Liver (tissue), 8 donors: ENCODE measurements at regions not wholly inside any gene's neighbourhood (a gene's known extent, or its start where the extent isn't known, plus 50 kb on each side); places are given as distances from the start of the nearest gene placed in this dataset.
A peak's percentile ranks its signal among the peaks of the same experiment; 100 is the strongest.

Experiments
- DNase-seq: peaks from one replicate; pipeline ENCODE4 v3.0.0-alpha.2; 2017; ENCODE audit warnings: low spot score
- H3K27ac ChIP-seq, 2 donors: one replicate each; pipeline ENCODE4 v1.7.0; 2013; ENCODE audit warnings: inconsistent platforms in 2 of 2, low read length in 2 of 2, control low read depth in 1 of 2, low read depth in 1 of 2, mild to moderate bottlenecking in 1 of 2
- H3K27me3 ChIP-seq, 4 donors: one replicate each; pipeline versions ENCODE4 v1.6.1 to v1.7.0; 2013; ENCODE audit warnings: low read length in 3 of 4, inconsistent platforms in 1 of 4, mild to moderate bottlenecking in 1 of 4, moderate library complexity in 1 of 4; ENCODE audit not compliant: control insufficient read depth in 4 of 4, insufficient read depth in 4 of 4
- H3K36me3 ChIP-seq, 4 donors: one replicate each; pipeline versions ENCODE4 v1.6.1 to v1.7.0; 2013; ENCODE audit warnings: low read length in 3 of 4, mild to moderate bottlenecking in 3 of 4, low read depth in 1 of 4, moderate library complexity in 1 of 4; ENCODE audit not compliant: control insufficient read depth in 4 of 4, insufficient read depth in 3 of 4
- H3K4me1 ChIP-seq, 4 donors: one replicate each; pipeline versions ENCODE4 v1.6.1 to v1.7.0; 2013; ENCODE audit warnings: low read length in 3 of 4, mild to moderate bottlenecking in 3 of 4, moderate library complexity in 1 of 4; ENCODE audit not compliant: control insufficient read depth in 4 of 4, insufficient read depth in 4 of 4
- H3K4me3 ChIP-seq, 3 donors: one replicate each; pipeline versions ENCODE4 v1.6.1 to v1.7.0; 2013; ENCODE audit warnings: low read length in 3 of 3, control low read depth in 1 of 3, low read depth in 1 of 3, mild to moderate bottlenecking in 1 of 3
- H3K9ac ChIP-seq, 2 donors: one replicate each; pipeline ENCODE4 v1.7.0; 2013; ENCODE audit warnings: low read length in 2 of 2, mild to moderate bottlenecking in 2 of 2, moderate library complexity in 2 of 2, control low read depth in 1 of 2, low read depth in 1 of 2
- H3K9me3 ChIP-seq, 4 donors: one replicate each; pipeline versions ENCODE4 v1.6.1 to v1.7.0; 2013; ENCODE audit warnings: low read length in 3 of 4; ENCODE audit not compliant: control insufficient read depth in 4 of 4
- EGR1 ChIP-seq, 2 donors: IDR thresholded peaks; 2 replicates each; pipeline ENCODE4 v1.6.1; 2016 to 2018; ENCODE audit warnings: antibody characterized with exemption in 2 of 2, low read depth in 2 of 2
- FOXA1 ChIP-seq: IDR thresholded peaks from 2 replicates; pipeline ENCODE4 v1.6.1; 2016; ENCODE audit warnings: antibody characterized with exemption
- FOXA2 ChIP-seq: IDR thresholded peaks from 2 replicates; pipeline ENCODE4 v1.6.1; 2016; ENCODE audit warnings: antibody characterized with exemption
- GABPA ChIP-seq, 2 donors: IDR thresholded peaks in 1 of 2; conservative IDR thresholded peaks in 1 of 2; 2 replicates each; pipeline ENCODE4 v1.6.1; 2016; ENCODE audit warnings: antibody characterized with exemption in 2 of 2, mild to moderate bottlenecking in 1 of 2, moderate library complexity in 1 of 2
- HNF4G ChIP-seq: IDR thresholded peaks from 2 replicates; pipeline ENCODE4 v1.6.1; 2016; ENCODE audit warnings: antibody characterized with exemption
- JUND ChIP-seq, 2 donors: IDR thresholded peaks; 2 replicates each; pipeline ENCODE4 v1.6.1; 2016; ENCODE audit warnings: antibody characterized with exemption in 2 of 2
- NR2F2 ChIP-seq: IDR thresholded peaks from 2 replicates; pipeline ENCODE4 v1.6.1; 2016; ENCODE audit warnings: antibody characterized with exemption
- RAD21 ChIP-seq, 2 donors: IDR thresholded peaks; 2 replicates each; pipeline ENCODE4 v1.6.1; 2016; ENCODE audit warnings: antibody characterized with exemption in 2 of 2, mild to moderate bottlenecking in 2 of 2
- RXRA ChIP-seq, 2 donors: IDR thresholded peaks; 2 replicates each; pipeline ENCODE4 v1.6.1; 2017 to 2018; ENCODE audit warnings: antibody characterized with exemption in 2 of 2, mild to moderate bottlenecking in 1 of 2
- SP1 ChIP-seq: IDR thresholded peaks from 2 replicates; pipeline ENCODE4 v1.6.1; 2018; ENCODE audit warnings: antibody characterized with exemption, mild to moderate bottlenecking
- TAF1 ChIP-seq: conservative IDR thresholded peaks from 2 replicates; pipeline ENCODE4 v1.6.1; 2016; ENCODE audit warnings: antibody characterized with exemption, mild to moderate bottlenecking
- YY1 ChIP-seq: IDR thresholded peaks from 2 replicates; pipeline ENCODE4 v1.6.1; 2016; ENCODE audit warnings: antibody characterized with exemption, mild to moderate bottlenecking
- WGBS: extraction: QIAGEN DNeasy Blood & Tissue Kit; methylation state at CpG from one replicate; pipeline ENCODE4 v1.1.7; 2013; 5-methylcytosine and 5-hydroxymethylcytosine counted together
- TF ChIP-seq, protein P1 (sequence below): IDR thresholded peaks from 2 replicates; pipeline ENCODE4 v1.6.1; 2016; ENCODE audit warnings: antibody characterized with exemption
- TF ChIP-seq, protein P2 (sequence below): IDR thresholded peaks from 2 replicates; pipeline ENCODE4 v1.6.1; 2016; ENCODE audit warnings: antibody characterized with exemption, mild to moderate bottlenecking
- TF ChIP-seq, protein P3 (sequence below): fragments of 150-350 bp; IDR thresholded peaks from 2 replicates; pipeline ENCODE4 v1.5.1; 2017; ENCODE audit warnings: improper control_type of control experiment, low read depth, low read length; ENCODE audit not compliant: missing input control
- donor health status: healthy.
- donor health status: healthy.
- donor health status: healthy.
- donor health status: healthy.
- donor health status: healthy.

DNA sequence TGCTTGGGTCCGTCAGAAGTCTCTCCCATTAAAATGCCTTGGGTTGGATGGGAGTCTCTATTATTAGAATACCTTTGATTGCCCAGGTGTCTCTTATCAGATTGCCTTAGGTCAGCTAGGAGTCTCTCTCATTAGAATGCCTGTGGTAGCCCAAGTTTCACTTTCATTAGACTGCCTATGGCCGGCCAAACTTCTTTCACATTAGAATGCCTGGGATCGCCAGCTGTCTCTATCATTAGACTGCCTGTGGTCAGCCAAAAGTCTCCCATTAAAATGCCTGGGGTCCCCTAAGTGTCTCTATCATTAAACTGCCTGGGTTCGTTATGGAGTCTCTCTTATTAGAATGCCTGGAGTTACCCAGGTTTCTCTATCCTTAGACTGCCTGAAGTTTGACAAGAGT is 1476.7 kb downstream of the UQCRFS1 start:
- Histone ChIP-seq H3K4me3 (no peak overlapping the region), H3K9me3 (peaks cover 3 to 7% (median 3%) of the 10 kb centered on the region in 4 donors), H3K4me1 (no peaks in the 10 kb centered on the region), H3K27ac (no peak overlapping the region), H3K27me3 (no peaks in the 10 kb centered on the region), H3K36me3 (peaks cover 0 to 14% (median 8%) of the 10 kb centered on the region in 4 donors), H3K9ac (no peak overlapping the region)
- 98% methylated on average over 4 of the region's 4 CpGs for WGBS
- TF ChIP-seq EGR1 (IDR thresholded peaks at IDR 0.05; ENCODE audit: low read depth in 2 of 2), result no peak
- no peak for TF ChIP-seq RXRA (IDR thresholded peaks at IDR 0.05)
- DNase-seq, result no peak

DNA sequence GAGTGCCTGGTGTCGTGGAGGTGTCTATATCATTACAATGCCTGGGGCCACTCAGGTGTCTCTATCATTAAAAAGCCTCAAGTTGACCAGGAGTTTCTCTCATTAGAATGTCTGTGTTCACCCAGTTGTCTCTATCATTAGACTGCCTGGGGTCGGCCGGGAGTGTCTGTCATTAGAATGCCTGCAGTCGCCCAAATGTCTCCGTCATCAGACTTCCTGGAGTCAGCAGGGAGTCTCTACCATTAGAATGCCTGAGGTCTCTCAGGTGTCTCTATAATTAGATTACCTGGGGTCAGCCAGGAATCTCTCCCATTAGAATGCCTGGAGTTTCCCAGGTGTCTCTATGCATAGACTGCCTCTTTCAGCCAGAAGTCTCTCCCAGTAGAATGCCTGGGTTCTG is 1477.6 kb downstream of the UQCRFS1 start:
- Histone ChIP-seq H3K4me3 (no peak overlapping the region), H3K36me3 (peaks cover 0 to 15% (median 10%) of the 10 kb centered on the region in 4 donors), H3K4me1 (no peaks in the 10 kb centered on the region), H3K27ac (no peak overlapping the region), H3K9me3 (peaks cover 3 to 14% (median 7%) of the 10 kb centered on the region in 4 donors), H3K9ac (no peak overlapping the region), H3K27me3 (no peaks in the 10 kb centered on the region)
- TF ChIP-seq FOXA2 (no peak), TAF1 (no peak), HNF4G (no peak), EGR1 (IDR thresholded peaks at IDR 0.05; ENCODE audit: low read depth in 2 of 2) (no peak), NR2F2 (no peak), YY1 (no peak), FOXA1 (no peak), SP1 (no peak), RAD21 (IDR thresholded peaks at IDR 0.05) (no peak), GABPA (IDR thresholded peaks at IDR 0.05 in 1 of 2, conservative IDR thresholded peaks at IDR 0.05 in 1 of 2) (no peak), JUND (IDR thresholded peaks at IDR 0.05) (no peak)
- TF ChIP-seq, protein P1, sequence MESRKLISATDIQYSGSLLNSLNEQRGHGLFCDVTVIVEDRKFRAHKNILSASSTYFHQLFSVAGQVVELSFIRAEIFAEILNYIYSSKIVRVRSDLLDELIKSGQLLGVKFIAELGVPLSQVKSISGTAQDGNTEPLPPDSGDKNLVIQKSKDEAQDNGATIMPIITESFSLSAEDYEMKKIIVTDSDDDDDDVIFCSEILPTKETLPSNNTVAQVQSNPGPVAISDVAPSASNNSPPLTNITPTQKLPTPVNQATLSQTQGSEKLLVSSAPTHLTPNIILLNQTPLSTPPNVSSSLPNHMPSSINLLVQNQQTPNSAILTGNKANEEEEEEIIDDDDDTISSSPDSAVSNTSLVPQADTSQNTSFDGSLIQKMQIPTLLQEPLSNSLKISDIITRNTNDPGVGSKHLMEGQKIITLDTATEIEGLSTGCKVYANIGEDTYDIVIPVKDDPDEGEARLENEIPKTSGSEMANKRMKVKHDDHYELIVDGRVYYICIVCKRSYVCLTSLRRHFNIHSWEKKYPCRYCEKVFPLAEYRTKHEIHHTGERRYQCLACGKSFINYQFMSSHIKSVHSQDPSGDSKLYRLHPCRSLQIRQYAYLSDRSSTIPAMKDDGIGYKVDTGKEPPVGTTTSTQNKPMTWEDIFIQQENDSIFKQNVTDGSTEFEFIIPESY, result no peak
- TF ChIP-seq, protein P2, sequence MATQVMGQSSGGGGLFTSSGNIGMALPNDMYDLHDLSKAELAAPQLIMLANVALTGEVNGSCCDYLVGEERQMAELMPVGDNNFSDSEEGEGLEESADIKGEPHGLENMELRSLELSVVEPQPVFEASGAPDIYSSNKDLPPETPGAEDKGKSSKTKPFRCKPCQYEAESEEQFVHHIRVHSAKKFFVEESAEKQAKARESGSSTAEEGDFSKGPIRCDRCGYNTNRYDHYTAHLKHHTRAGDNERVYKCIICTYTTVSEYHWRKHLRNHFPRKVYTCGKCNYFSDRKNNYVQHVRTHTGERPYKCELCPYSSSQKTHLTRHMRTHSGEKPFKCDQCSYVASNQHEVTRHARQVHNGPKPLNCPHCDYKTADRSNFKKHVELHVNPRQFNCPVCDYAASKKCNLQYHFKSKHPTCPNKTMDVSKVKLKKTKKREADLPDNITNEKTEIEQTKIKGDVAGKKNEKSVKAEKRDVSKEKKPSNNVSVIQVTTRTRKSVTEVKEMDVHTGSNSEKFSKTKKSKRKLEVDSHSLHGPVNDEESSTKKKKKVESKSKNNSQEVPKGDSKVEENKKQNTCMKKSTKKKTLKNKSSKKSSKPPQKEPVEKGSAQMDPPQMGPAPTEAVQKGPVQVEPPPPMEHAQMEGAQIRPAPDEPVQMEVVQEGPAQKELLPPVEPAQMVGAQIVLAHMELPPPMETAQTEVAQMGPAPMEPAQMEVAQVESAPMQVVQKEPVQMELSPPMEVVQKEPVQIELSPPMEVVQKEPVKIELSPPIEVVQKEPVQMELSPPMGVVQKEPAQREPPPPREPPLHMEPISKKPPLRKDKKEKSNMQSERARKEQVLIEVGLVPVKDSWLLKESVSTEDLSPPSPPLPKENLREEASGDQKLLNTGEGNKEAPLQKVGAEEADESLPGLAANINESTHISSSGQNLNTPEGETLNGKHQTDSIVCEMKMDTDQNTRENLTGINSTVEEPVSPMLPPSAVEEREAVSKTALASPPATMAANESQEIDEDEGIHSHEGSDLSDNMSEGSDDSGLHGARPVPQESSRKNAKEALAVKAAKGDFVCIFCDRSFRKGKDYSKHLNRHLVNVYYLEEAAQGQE, result no peak
- TF ChIP-seq, protein P3, sequence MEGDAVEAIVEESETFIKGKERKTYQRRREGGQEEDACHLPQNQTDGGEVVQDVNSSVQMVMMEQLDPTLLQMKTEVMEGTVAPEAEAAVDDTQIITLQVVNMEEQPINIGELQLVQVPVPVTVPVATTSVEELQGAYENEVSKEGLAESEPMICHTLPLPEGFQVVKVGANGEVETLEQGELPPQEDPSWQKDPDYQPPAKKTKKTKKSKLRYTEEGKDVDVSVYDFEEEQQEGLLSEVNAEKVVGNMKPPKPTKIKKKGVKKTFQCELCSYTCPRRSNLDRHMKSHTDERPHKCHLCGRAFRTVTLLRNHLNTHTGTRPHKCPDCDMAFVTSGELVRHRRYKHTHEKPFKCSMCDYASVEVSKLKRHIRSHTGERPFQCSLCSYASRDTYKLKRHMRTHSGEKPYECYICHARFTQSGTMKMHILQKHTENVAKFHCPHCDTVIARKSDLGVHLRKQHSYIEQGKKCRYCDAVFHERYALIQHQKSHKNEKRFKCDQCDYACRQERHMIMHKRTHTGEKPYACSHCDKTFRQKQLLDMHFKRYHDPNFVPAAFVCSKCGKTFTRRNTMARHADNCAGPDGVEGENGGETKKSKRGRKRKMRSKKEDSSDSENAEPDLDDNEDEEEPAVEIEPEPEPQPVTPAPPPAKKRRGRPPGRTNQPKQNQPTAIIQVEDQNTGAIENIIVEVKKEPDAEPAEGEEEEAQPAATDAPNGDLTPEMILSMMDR, result no peak
- 96% methylated on average over 5 of the region's 5 CpGs for WGBS
- peak; percentile 8 for DNase-seq
